ENCODE measurements at regions not wholly inside any gene's neighbourhood (a gene's known extent, or its start where the extent isn't known, plus 50 kb on each side); places are given as distances from the start of the nearest gene placed in this dataset.

- Histone ChIP-seq H3K36me3 (ENCODE audit: control insufficient read depth, insufficient read depth, low read length) (no peaks in the 10 kb centered on the region), H3K27me3 (ENCODE audit: control insufficient read depth, insufficient read depth, low read length) (no peaks in the 10 kb centered on the region), H3K4me3 (ENCODE audit: low read depth, low read length) (no peak overlapping the region), H3K4me1 (ENCODE audit: control insufficient read depth, insufficient read depth, low read length, poor library complexity, severe bottlenecking) (no peaks in the 10 kb centered on the region), H3K9me3 (ENCODE audit: control insufficient read depth in 2 of 2, low read length in 2 of 2) (peaks cover 0 to 2% of the 10 kb centered on the region in 2 experiments), H3K27ac (ENCODE audit: insufficient read depth, low read length, poor library complexity, severe bottlenecking) (no peak overlapping the region)
- Mint-ChIP-seq H3K4me1 (no peaks in the 10 kb centered on the region), H3K27me3 (no peaks in the 10 kb centered on the region), H3K9me3 (peaks cover 0 to 14% (median 2%) of the 10 kb centered on the region in 7 donors), H3K36me3 (no peaks in the 10 kb centered on the region), H3K27ac (no peak overlapping the region), H3K4me3 (no peak overlapping the region)
- DNase-seq (no peak), ATAC-seq (ENCODE audit: low read depth in 2 of 2) (no peak)
These were observed 1659.6 kb downstream of the NCAM2 start for GRCh38 chr21:22657781-22658180.

GRCh38 chr21:22670148-22670547, 1671.9 kb downstream of the NCAM2 start:
- no peak for DNase-seq
- H3K9me3 Mint-ChIP-seq: peaks cover 3 to 26% (median 5%) of the 10 kb centered on the region in 7 donors
- Histone ChIP-seq H3K9me3 (ENCODE audit: control insufficient read depth in 2 of 2, low read length in 2 of 2) (peaks cover 4 to 8% of the 10 kb centered on the region in 2 experiments), H3K4me1 (ENCODE audit: control insufficient read depth, insufficient read depth, low read length, poor library complexity, severe bottlenecking) (no peaks in the 10 kb centered on the region), H3K27me3 (ENCODE audit: control insufficient read depth, insufficient read depth, low read length) (no peaks in the 10 kb centered on the region), H3K36me3 (ENCODE audit: control insufficient read depth, insufficient read depth, low read length) (no peaks in the 10 kb centered on the region), H3K27ac (ENCODE audit: insufficient read depth, low read length, poor library complexity, severe bottlenecking) (no peak overlapping the region), H3K4me3 (ENCODE audit: low read depth, low read length) (no peak overlapping the region)
- H3K27ac Mint-ChIP-seq: no peak overlapping the region
- H3K36me3 Mint-ChIP-seq: no peaks in the 10 kb centered on the region
- H3K27me3 Mint-ChIP-seq: no peaks in the 10 kb centered on the region
- no peak overlapping the region for H3K4me3 Mint-ChIP-seq
- H3K4me1 Mint-ChIP-seq: no peaks in the 10 kb centered on the region
- no peak for ATAC-seq (ENCODE audit: low read depth in 2 of 2)

GRCh38 chr21:22679207-22679606, 1681.0 kb downstream of the NCAM2 start:
- no peaks in the 10 kb centered on the region for H3K36me3 Mint-ChIP-seq
- H3K4me1 Mint-ChIP-seq: no peaks in the 10 kb centered on the region

DNA sequence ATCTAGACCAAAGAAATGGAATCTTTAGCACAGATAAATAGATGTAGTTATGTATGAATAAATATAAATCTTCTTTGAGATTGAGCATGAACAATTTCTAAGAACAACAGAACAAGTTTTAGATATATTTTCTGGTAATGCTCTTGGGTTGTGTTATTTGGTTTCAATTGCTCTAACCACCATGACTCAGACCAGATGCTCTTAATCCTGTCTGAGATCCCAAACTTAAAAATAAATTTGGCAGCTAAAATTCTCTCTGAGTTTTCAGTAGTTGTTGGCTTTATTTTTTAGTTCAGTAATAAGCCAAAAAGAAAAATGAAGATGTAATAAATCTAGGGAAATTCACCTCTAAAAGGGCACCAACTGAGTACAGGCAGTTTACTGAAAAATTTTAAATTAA, 1693.4 kb downstream of the NCAM2 start:
- H3K4me1 ChIP-seq (ENCODE audit: control insufficient read depth, insufficient read depth, low read length, poor library complexity, severe bottlenecking): no peaks in the 10 kb centered on the region
- DNase-seq: no peak
- H3K4me1 Mint-ChIP-seq: no peaks in the 10 kb centered on the region
- no peaks in the 10 kb centered on the region for H3K27me3 ChIP-seq (ENCODE audit: control insufficient read depth, insufficient read depth, low read length)
- no peaks in the 10 kb centered on the region for H3K27me3 Mint-ChIP-seq
- no peak overlapping the region for H3K27ac ChIP-seq (ENCODE audit: insufficient read depth, low read length, poor library complexity, severe bottlenecking)
- H3K9me3 Mint-ChIP-seq: peaks cover 0 to 44% (median 11%) of the 10 kb centered on the region in 7 donors
- H3K9me3 ChIP-seq (ENCODE audit: control insufficient read depth in 2 of 2, low read length in 2 of 2): peaks cover 9 to 20% of the 10 kb centered on the region in 2 experiments
- H3K36me3 Mint-ChIP-seq: no peaks in the 10 kb centered on the region
- no peak overlapping the region for H3K4me3 Mint-ChIP-seq
- H3K4me3 ChIP-seq (ENCODE audit: low read depth, low read length): no peak overlapping the region
- H3K36me3 ChIP-seq (ENCODE audit: control insufficient read depth, insufficient read depth, low read length): no peaks in the 10 kb centered on the region
- ATAC-seq (ENCODE audit: low read depth in 2 of 2): no peak
- no peak overlapping the region for H3K27ac Mint-ChIP-seq

More at GRCh38 chr21:22679207-22679606, 1681.0 kb downstream of the NCAM2 start:
- no peak for DNase-seq
- Mint-ChIP-seq H3K9me3 (peaks cover 1 to 26% (median 7%) of the 10 kb centered on the region in 7 donors), H3K4me3 (no peak overlapping the region), H3K27ac (no peak overlapping the region), H3K27me3 (no peaks in the 10 kb centered on the region)
- H3K4me3 ChIP-seq (ENCODE audit: low read depth, low read length): no peak overlapping the region
- ATAC-seq (ENCODE audit: low read depth in 2 of 2): no peak
- H3K4me1 ChIP-seq (ENCODE audit: control insufficient read depth, insufficient read depth, low read length, poor library complexity, severe bottlenecking): no peaks in the 10 kb centered on the region
- peaks cover 0 to 9% of the 10 kb centered on the region in 2 experiments for H3K9me3 ChIP-seq (ENCODE audit: control insufficient read depth in 2 of 2, low read length in 2 of 2)
- no peaks in the 10 kb centered on the region for H3K27me3 ChIP-seq (ENCODE audit: control insufficient read depth, insufficient read depth, low read length)
- no peaks in the 10 kb centered on the region for H3K36me3 ChIP-seq (ENCODE audit: control insufficient read depth, insufficient read depth, low read length)
- H3K27ac ChIP-seq (ENCODE audit: insufficient read depth, low read length, poor library complexity, severe bottlenecking): no peak overlapping the region

- no peak overlapping the region for H3K27ac ChIP-seq (ENCODE audit: insufficient read depth, low read length, poor library complexity, severe bottlenecking)
- H3K4me1 ChIP-seq (ENCODE audit: control insufficient read depth, insufficient read depth, low read length, poor library complexity, severe bottlenecking): no peaks in the 10 kb centered on the region
- Mint-ChIP-seq H3K36me3 (no peaks in the 10 kb centered on the region), H3K4me1 (no peaks in the 10 kb centered on the region), H3K27me3 (no peaks in the 10 kb centered on the region), H3K27ac (no peak overlapping the region), H3K9me3 (peaks cover 0 to 10% (median 0%) of the 10 kb centered on the region in 7 donors), H3K4me3 (no peak overlapping the region)
- no peak overlapping the region for H3K4me3 ChIP-seq (ENCODE audit: low read depth, low read length)
- DNase-seq (no peak), ATAC-seq (ENCODE audit: low read depth in 2 of 2) (no peak)
- H3K36me3 ChIP-seq (ENCODE audit: control insufficient read depth, insufficient read depth, low read length): no peaks in the 10 kb centered on the region
- no peaks in the 10 kb centered on the region for H3K27me3 ChIP-seq (ENCODE audit: control insufficient read depth, insufficient read depth, low read length)
- H3K9me3 ChIP-seq (ENCODE audit: control insufficient read depth in 2 of 2, low read length in 2 of 2): peaks cover 0 to 12% of the 10 kb centered on the region in 2 experiments
These were observed 1705.3 kb downstream of the NCAM2 start for GRCh38 chr21:22703521-22703920.

DNA sequence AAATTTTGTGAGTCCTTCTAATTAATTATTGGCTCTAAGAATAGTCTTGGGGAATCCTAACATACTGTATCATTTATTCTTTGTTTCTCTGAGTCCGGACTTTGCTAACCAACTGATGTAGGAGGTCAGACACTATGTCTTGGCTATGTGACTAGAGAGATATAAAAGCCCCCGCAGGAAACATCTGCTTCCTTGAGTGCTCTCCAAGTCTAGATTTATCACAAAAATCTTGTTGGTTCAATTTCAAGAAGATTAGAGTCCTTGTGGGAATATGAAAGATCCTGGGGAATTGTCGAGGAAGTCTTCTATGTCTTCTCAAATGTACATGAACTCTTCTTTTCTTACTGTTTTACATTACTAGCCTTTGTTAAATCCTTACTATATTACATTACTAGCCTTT, 1712.5 kb downstream of the NCAM2 start:
- no peak overlapping the region for H3K4me3 Mint-ChIP-seq
- no peak overlapping the region for H3K27ac ChIP-seq (ENCODE audit: insufficient read depth, low read length, poor library complexity, severe bottlenecking)
- ATAC-seq (ENCODE audit: low read depth in 2 of 2) (no peak), DNase-seq (no peak)
- no peaks in the 10 kb centered on the region for H3K36me3 Mint-ChIP-seq
- H3K4me1 ChIP-seq (ENCODE audit: control insufficient read depth, insufficient read depth, low read length, poor library complexity, severe bottlenecking): no peaks in the 10 kb centered on the region
- H3K9me3 Mint-ChIP-seq: peaks cover 0 to 10% (median 4%) of the 10 kb centered on the region in 7 donors
- no peaks in the 10 kb centered on the region for H3K4me1 Mint-ChIP-seq
- H3K4me3 ChIP-seq (ENCODE audit: low read depth, low read length): no peak overlapping the region
- H3K9me3 ChIP-seq (ENCODE audit: control insufficient read depth in 2 of 2, low read length in 2 of 2): peaks cover 6 to 8% of the 10 kb centered on the region in 2 experiments
- H3K27me3 Mint-ChIP-seq: no peaks in the 10 kb centered on the region
- H3K36me3 ChIP-seq (ENCODE audit: control insufficient read depth, insufficient read depth, low read length): no peaks in the 10 kb centered on the region
- H3K27me3 ChIP-seq (ENCODE audit: control insufficient read depth, insufficient read depth, low read length): no peaks in the 10 kb centered on the region
- no peak overlapping the region for H3K27ac Mint-ChIP-seq

DNA sequence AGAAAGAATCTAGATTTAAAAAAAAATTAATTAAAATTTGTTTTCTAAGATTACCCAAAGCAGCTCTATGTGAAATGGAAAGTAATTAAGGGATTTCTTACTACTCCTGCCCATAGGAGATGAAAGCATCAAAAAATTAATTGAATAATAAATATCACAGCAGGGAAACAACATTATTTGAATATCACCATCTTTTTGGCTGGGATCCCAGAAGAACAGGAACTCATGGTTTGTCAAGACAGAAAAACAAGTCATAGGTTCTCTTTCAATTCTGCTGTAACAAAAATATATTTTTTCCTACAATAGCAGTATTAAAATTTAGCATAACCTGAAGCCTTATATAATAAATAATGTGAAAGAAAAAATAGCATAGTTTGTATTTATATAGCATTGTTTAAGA, 1713.4 kb downstream of the NCAM2 start:
- no peak overlapping the region for H3K27ac Mint-ChIP-seq
- Histone ChIP-seq H3K27me3 (ENCODE audit: control insufficient read depth, insufficient read depth, low read length) (no peaks in the 10 kb centered on the region), H3K36me3 (ENCODE audit: control insufficient read depth, insufficient read depth, low read length) (no peaks in the 10 kb centered on the region), H3K4me1 (ENCODE audit: control insufficient read depth, insufficient read depth, low read length, poor library complexity, severe bottlenecking) (no peaks in the 10 kb centered on the region), H3K9me3 (ENCODE audit: control insufficient read depth in 2 of 2, low read length in 2 of 2) (peaks cover 10% of the 10 kb centered on the region in 2 experiments), H3K4me3 (ENCODE audit: low read depth, low read length) (no peak overlapping the region), H3K27ac (ENCODE audit: insufficient read depth, low read length, poor library complexity, severe bottlenecking) (no peak overlapping the region)
- H3K36me3 Mint-ChIP-seq: no peaks in the 10 kb centered on the region
- DNase-seq: no peak
- H3K9me3 Mint-ChIP-seq: peaks cover 3 to 14% (median 4%) of the 10 kb centered on the region in 7 donors
- H3K4me3 Mint-ChIP-seq: no peak overlapping the region
- ATAC-seq (ENCODE audit: low read depth in 2 of 2): no peak
- H3K27me3 Mint-ChIP-seq: no peaks in the 10 kb centered on the region
- no peaks in the 10 kb centered on the region for H3K4me1 Mint-ChIP-seq

DNA sequence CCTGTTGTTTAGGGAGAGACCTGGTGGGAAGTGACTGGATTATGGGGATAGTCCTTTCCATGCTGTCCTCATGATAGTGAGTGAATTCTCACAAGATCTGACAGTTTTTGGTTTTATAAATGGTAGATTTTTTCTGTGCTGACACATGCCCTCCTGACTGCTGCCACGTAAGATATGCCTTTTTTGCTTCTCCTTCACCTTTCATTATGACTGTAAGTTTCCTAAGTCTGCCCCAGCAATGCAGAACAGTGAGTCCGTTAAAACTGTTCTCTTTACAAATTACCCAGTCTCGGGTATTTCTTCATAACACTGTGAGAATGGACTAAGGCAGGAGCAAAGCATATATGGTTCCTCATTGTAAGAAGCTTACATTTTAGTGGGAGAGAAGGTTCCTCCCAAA, 1727.2 kb downstream of the NCAM2 start:
- H3K27me3 ChIP-seq (ENCODE audit: control insufficient read depth, insufficient read depth, low read length): no peaks in the 10 kb centered on the region
- no peaks in the 10 kb centered on the region for H3K4me1 ChIP-seq (ENCODE audit: control insufficient read depth, insufficient read depth, low read length, poor library complexity, severe bottlenecking)
- DNase-seq (no peak), ATAC-seq (ENCODE audit: low read depth in 2 of 2) (no peak)
- H3K36me3 ChIP-seq (ENCODE audit: control insufficient read depth, insufficient read depth, low read length): no peaks in the 10 kb centered on the region
- H3K9me3 Mint-ChIP-seq: peaks cover 3 to 24% (median 6%) of the 10 kb centered on the region in 7 donors
- no peaks in the 10 kb centered on the region for H3K36me3 Mint-ChIP-seq
- no peak overlapping the region for H3K4me3 Mint-ChIP-seq
- H3K27ac ChIP-seq (ENCODE audit: insufficient read depth, low read length, poor library complexity, severe bottlenecking): no peak overlapping the region
- H3K4me1 Mint-ChIP-seq: no peaks in the 10 kb centered on the region
- H3K4me3 ChIP-seq (ENCODE audit: low read depth, low read length): no peak overlapping the region
- no peaks in the 10 kb centered on the region for H3K27me3 Mint-ChIP-seq
- H3K9me3 ChIP-seq (ENCODE audit: control insufficient read depth in 2 of 2, low read length in 2 of 2): peaks cover 4 to 7% of the 10 kb centered on the region in 2 experiments
- H3K27ac Mint-ChIP-seq: no peak overlapping the region
